ENCODE measurements at regions not wholly inside any gene's neighbourhood (a gene's known extent, or its start where the extent isn't known, plus 50 kb on each side); places are given as distances from the start of the nearest gene placed in this dataset.

DNA sequence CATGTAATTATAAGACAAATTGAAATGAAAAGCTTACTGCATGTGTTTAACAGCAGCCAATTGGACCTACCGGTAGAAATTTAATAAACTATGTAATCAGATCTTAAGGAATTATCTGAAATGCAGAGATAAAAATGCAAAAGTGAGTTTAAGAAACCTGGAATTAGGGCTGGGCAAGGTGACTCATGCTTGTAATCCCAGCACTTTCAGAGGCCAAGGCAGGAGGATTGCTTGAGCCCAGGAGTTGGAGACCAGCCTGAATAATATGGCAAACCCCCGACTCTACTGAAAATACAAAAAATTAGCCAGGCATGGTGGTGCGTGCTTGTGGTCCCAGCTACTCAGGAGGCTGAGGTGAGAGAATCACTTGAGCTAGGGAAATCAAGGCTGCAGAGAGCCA is 74.1 kb downstream of the HFE start:
- H3K4me3 Mint-ChIP-seq: no peak overlapping the region
- H3K14ac ChIP-seq (ENCODE audit: insufficient read depth, low read length): no peak overlapping the region
- no peak overlapping the region for H3K27ac ChIP-seq (ENCODE audit: insufficient read length, low read depth, low read length)
- no peak overlapping the region for H3K18ac ChIP-seq (ENCODE audit: insufficient read length, low read depth, low read length)
- no peak overlapping the region for H3K9ac ChIP-seq (ENCODE audit: extremely low read depth, insufficient read length, low read length)
- H3K9me3 ChIP-seq (ENCODE audit: control insufficient read depth, low read depth, low read length): no peaks in the 10 kb centered on the region
- no peak overlapping the region for H2AFZ ChIP-seq (ENCODE audit: low read length)
- WGBS (ENCODE audit: extremely low coverage, insufficient read length, low lambda C conversion rate): no CpG with 5 or more reads among the region's 3 CpGs
- peaks cover 12 to 18% of the 10 kb centered on the region in 2 experiments for H3K4me1 Mint-ChIP-seq
- H3K79me1 ChIP-seq (ENCODE audit: insufficient read depth, low read depth, low read length, poor library complexity, severe bottlenecking): no peaks in the 10 kb centered on the region
- no peak overlapping the region for H3K4me2 ChIP-seq (ENCODE audit: insufficient read depth, insufficient read length, low read length)
- no peak overlapping the region for H3K4ac ChIP-seq (ENCODE audit: low read depth, low read length)
- H3K79me2 ChIP-seq (ENCODE audit: insufficient read depth, low read length): no peaks in the 10 kb centered on the region; the same call in 1 of the 2 replicates
- no peak overlapping the region for H4K91ac ChIP-seq (ENCODE audit: insufficient read length, low read depth, low read length)
- H2BK15ac ChIP-seq (ENCODE audit: low read depth, low read length): no peak overlapping the region
- H3K56ac ChIP-seq (ENCODE audit: insufficient read length, low read depth, low read length): no peak overlapping the region
- H3K23me2 ChIP-seq (ENCODE audit: insufficient read length, low read depth, low read length, poor library complexity, severe bottlenecking): peaks cover 6% of the 10 kb centered on the region
- H2BK12ac ChIP-seq (ENCODE audit: insufficient read length, low read depth, low read length): no peak overlapping the region
- H4K20me1 ChIP-seq (ENCODE audit: control insufficient read depth, insufficient read depth, insufficient read length): no peaks in the 10 kb centered on the region
- no peak overlapping the region for H4K8ac ChIP-seq (replicated peaks; ENCODE audit: insufficient read length, low read depth, low read length)
- H3K4me1 ChIP-seq (ENCODE audit: insufficient read depth, low read length): peaks cover 3% of the 10 kb centered on the region
- H3K27ac Mint-ChIP-seq: no peak overlapping the region
- H4K5ac ChIP-seq (ENCODE audit: insufficient read length, low read depth, low read length): no peak overlapping the region
- no peak overlapping the region for H3T11ph ChIP-seq (ENCODE audit: low read length)
- no peaks in the 10 kb centered on the region; a peak in 1 of 5 replicates for H3K9me3 Mint-ChIP-seq
- no peak overlapping the region for H2AK5ac ChIP-seq (ENCODE audit: insufficient read length, low read length)
- H3K23ac ChIP-seq (ENCODE audit: insufficient read length, low read depth, low read length): no peak overlapping the region
- H2BK20ac ChIP-seq (ENCODE audit: low read depth, low read length, poor library complexity, severe bottlenecking): no peak overlapping the region
- H2BK120ac ChIP-seq (ENCODE audit: low read depth, low read length, poor library complexity, severe bottlenecking): no peak overlapping the region
- peaks cover 13% of the 10 kb centered on the region for H3K27me3 Mint-ChIP-seq (ENCODE audit: low read depth)
- no peaks in the 10 kb centered on the region for H3K27me3 ChIP-seq (ENCODE audit: insufficient read depth, low read length)
- H3K36me3 Mint-ChIP-seq (ENCODE audit: insufficient read depth in 1 of 3, low read depth in 3 of 3): peaks cover 2 to 5% (median 4%) of the 10 kb centered on the region in 3 experiments; a peak in 5 of 7 replicates
- no peak overlapping the region for H2BK5ac ChIP-seq (ENCODE audit: insufficient read length, low read length)
- DNase-seq: no peak
- TF ChIP-seq, protein P1, sequence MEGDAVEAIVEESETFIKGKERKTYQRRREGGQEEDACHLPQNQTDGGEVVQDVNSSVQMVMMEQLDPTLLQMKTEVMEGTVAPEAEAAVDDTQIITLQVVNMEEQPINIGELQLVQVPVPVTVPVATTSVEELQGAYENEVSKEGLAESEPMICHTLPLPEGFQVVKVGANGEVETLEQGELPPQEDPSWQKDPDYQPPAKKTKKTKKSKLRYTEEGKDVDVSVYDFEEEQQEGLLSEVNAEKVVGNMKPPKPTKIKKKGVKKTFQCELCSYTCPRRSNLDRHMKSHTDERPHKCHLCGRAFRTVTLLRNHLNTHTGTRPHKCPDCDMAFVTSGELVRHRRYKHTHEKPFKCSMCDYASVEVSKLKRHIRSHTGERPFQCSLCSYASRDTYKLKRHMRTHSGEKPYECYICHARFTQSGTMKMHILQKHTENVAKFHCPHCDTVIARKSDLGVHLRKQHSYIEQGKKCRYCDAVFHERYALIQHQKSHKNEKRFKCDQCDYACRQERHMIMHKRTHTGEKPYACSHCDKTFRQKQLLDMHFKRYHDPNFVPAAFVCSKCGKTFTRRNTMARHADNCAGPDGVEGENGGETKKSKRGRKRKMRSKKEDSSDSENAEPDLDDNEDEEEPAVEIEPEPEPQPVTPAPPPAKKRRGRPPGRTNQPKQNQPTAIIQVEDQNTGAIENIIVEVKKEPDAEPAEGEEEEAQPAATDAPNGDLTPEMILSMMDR (conservative IDR thresholded peaks at IDR 0.05): no peak

All from H9 (cell line).